ENCODE measurements at regions not wholly inside any gene's neighbourhood (a gene's known extent, or its start where the extent isn't known, plus 50 kb on each side); places are given as distances from the start of the nearest gene placed in this dataset.

GRCh38 chr4:41465146-41465761, 72.7 kb upstream of the LIMCH1 start:
- TF ChIP-seq CTCF (IDR thresholded peaks at IDR 0.05) (no peak), POLR2A (IDR thresholded peaks at IDR 0.05) (no peak)

Data from heart left ventricle (tissue), 13 donors.